H1 (cell line): ENCODE measurements at regions not wholly inside any gene's neighbourhood (a gene's known extent, or its start where the extent isn't known, plus 50 kb on each side); places are given as distances from the start of the nearest gene placed in this dataset.

Experiments used
- CTCF ChIA-PET: fragments of 300-600 bp; sonication (Branson Sonifier 250); formaldehyde crosslinking; loops from one replicate; lab custom pipeline; 2021; ENCODE audit not compliant: partially characterized antibody; lab: Charles Lee
- POLR2A ChIA-PET: fragments of 300-600 bp; sonication (Branson Sonifier 250); formaldehyde crosslinking; loops from one replicate; lab custom pipeline; 2021; ENCODE audit warnings: inconsistent platforms; ENCODE audit not compliant: partially characterized antibody; lab: Charles Lee
- DNase-seq, 2 experiments: peaks; one replicate each; pipeline versions ENCODE4 v3.0.0 to v3.0.0-alpha.2; 2010 to 2022; ENCODE audit warnings: low spot score in 2 of 2, low read depth in 1 of 2, mixed read lengths in 1 of 2
- FAIRE-seq: peaks from 2 replicates; lab custom pipeline; 2011; peaks lifted over from hg19 to GRCh38; lab: Jason Lieb, UNC
- H2AFZ ChIP-seq: 2 replicates; pipeline ENCODE4 v1.8.1; 2012; ENCODE audit warnings: low read length, inconsistent platforms
- H2AK5ac ChIP-seq: 2 replicates; pipeline ENCODE4 v1.6.1; 2013; ENCODE audit warnings: low read depth, low read length
- H2BK120ac ChIP-seq: replicated peaks from 2 replicates; pipeline ENCODE3; 2013; ENCODE audit warnings: low read depth, low read length, inconsistent platforms
- H2BK12ac ChIP-seq: 2 replicates; pipeline ENCODE4 v1.6.1; 2013; ENCODE audit warnings: low read depth, low read length
- H2BK15ac ChIP-seq: 2 replicates; pipeline ENCODE4 v1.6.1; 2013; ENCODE audit warnings: low read length
- H2BK20ac ChIP-seq: 2 replicates; pipeline ENCODE4 v1.6.1; 2013; ENCODE audit warnings: low read length
- H2BK5ac ChIP-seq: 2 replicates; pipeline ENCODE4 v1.6.1; 2013; ENCODE audit warnings: low read depth, low read length
- H3K14ac ChIP-seq: 2 replicates; pipeline ENCODE4 v1.6.1; 2013; ENCODE audit warnings: inconsistent platforms; ENCODE audit not compliant: insufficient read length
- H3K18ac ChIP-seq: 2 replicates; pipeline ENCODE4 v1.6.1; 2013; ENCODE audit warnings: low read length; ENCODE audit errors: extremely low read depth
- H3K23ac ChIP-seq: 2 replicates; pipeline ENCODE4 v1.6.1; 2013; ENCODE audit warnings: inconsistent platforms; ENCODE audit not compliant: insufficient read length
- H3K23me2 ChIP-seq: 2 replicates; pipeline ENCODE4 v1.6.1; 2013; ENCODE audit warnings: low read depth, low read length
- H3K27ac ChIP-seq: 2 replicates; pipeline ENCODE4 v1.6.1; 2011; ENCODE audit warnings: low read depth, low read length, inconsistent platforms
- H3K27me3 ChIP-seq, 4 experiments: replicated peaks in 1 of 4; 1 replicate in 1 of 4; 2 replicates in 3 of 4; pipeline versions ENCODE4 v1.6.1 to v1.8.1; 2011 to 2013; ENCODE audit warnings: low read length in 3 of 4, mild to moderate bottlenecking in 3 of 4, inconsistent platforms in 2 of 4, mixed read lengths in 2 of 4, moderate library complexity in 1 of 4; ENCODE audit not compliant: control insufficient read depth in 3 of 4, insufficient read depth in 3 of 4; ENCODE audit errors: extremely low read depth in 1 of 4
- H3K36me3 ChIP-seq, 4 experiments: 2 replicates each; pipeline versions ENCODE4 v1.6.1 to v1.8.1; 2011 to 2013; ENCODE audit warnings: mild to moderate bottlenecking in 4 of 4, low read length in 3 of 4, moderate library complexity in 2 of 4, control low read depth in 1 of 4, inconsistent platforms in 1 of 4; ENCODE audit not compliant: insufficient read depth in 4 of 4, control insufficient read depth in 2 of 4
- H3K4ac ChIP-seq: replicated peaks from 2 replicates; pipeline ENCODE3; 2013; ENCODE audit warnings: low read length, low read depth, mixed read lengths, inconsistent platforms; ENCODE audit not compliant: insufficient read length
- H3K4me1 ChIP-seq, 4 experiments: replicated peaks in 1 of 4; 1 replicate in 1 of 4; 2 replicates in 3 of 4; pipeline versions ENCODE4 v1.6.1 to v1.8.1; 2011 to 2013; ENCODE audit warnings: low read length in 3 of 4, inconsistent platforms in 2 of 4, mixed read lengths in 1 of 4; ENCODE audit not compliant: insufficient read depth in 4 of 4, control insufficient read depth in 3 of 4
- H3K4me2 ChIP-seq, 2 experiments: 2 replicates each; pipeline versions ENCODE4 v1.6.1 to v1.8.1; 2011 to 2013; ENCODE audit warnings: low read depth in 2 of 2, low read length in 2 of 2, control low read depth in 1 of 2, inconsistent platforms in 1 of 2, mild to moderate bottlenecking in 1 of 2; ENCODE audit not compliant: insufficient read depth in 1 of 2
- H3K4me3 ChIP-seq, 4 experiments: fragments of 200-600, 300-600 bp in 1 of 4; sonication (generic), shearing (Covaris generic), sonication (Bioruptor Twin) in 1 of 4; 2 replicates each; pipeline versions ENCODE4 v1.5.1 to v1.8.1; 2011 to 2016; ENCODE audit warnings: low read length in 4 of 4, low read depth in 3 of 4, control low read depth in 2 of 4, inconsistent platforms in 2 of 4, mild to moderate bottlenecking in 2 of 4, mixed read lengths in 1 of 4, moderate library complexity in 1 of 4; ENCODE audit not compliant: insufficient read depth in 2 of 4; ENCODE audit errors: extremely low read depth in 1 of 4
- H3K56ac ChIP-seq: replicated peaks from 2 replicates; pipeline ENCODE3; 2013; ENCODE audit warnings: low read depth, mild to moderate bottlenecking, mixed read lengths, low read length, inconsistent platforms; ENCODE audit not compliant: insufficient read length
- H3K79me1 ChIP-seq: 2 replicates; pipeline ENCODE4 v1.6.1; 2013; ENCODE audit warnings: low read depth, low read length, control low read depth
- H3K79me2 ChIP-seq, 2 experiments: 2 replicates each; pipeline versions ENCODE4 v1.6.1 to v1.8.1; 2012 to 2013; ENCODE audit warnings: low read length in 2 of 2, mild to moderate bottlenecking in 2 of 2, inconsistent platforms in 1 of 2; ENCODE audit not compliant: insufficient read depth in 2 of 2, control insufficient read depth in 1 of 2
- H3K9ac ChIP-seq, 4 experiments: replicated peaks in 1 of 4; 1 replicate in 1 of 4; 2 replicates in 3 of 4; pipeline versions ENCODE4 v1.6.1 to v1.8.1; 2011 to 2013; ENCODE audit warnings: low read depth in 3 of 4, low read length in 3 of 4, control low read depth in 2 of 4, mild to moderate bottlenecking in 2 of 4, moderate library complexity in 2 of 4, inconsistent platforms in 1 of 4; ENCODE audit errors: extremely low read depth in 1 of 4
- H3K9me3 ChIP-seq, 2 experiments: 2 replicates each; pipeline versions ENCODE4 v1.6.1 to v1.8.1; 2012 to 2013; ENCODE audit warnings: mild to moderate bottlenecking in 2 of 2, moderate library complexity in 2 of 2, control low read depth in 1 of 2, inconsistent platforms in 1 of 2, low read depth in 1 of 2, low read length in 1 of 2, mixed read lengths in 1 of 2; ENCODE audit not compliant: insufficient read depth in 2 of 2
- H4K20me1 ChIP-seq, 2 experiments: replicated peaks in 1 of 2; 2 replicates each; pipeline versions ENCODE3 to v1.8.1; 2011 to 2013; ENCODE audit warnings: inconsistent platforms in 2 of 2, low read length in 2 of 2, mild to moderate bottlenecking in 1 of 2; ENCODE audit not compliant: insufficient read depth in 2 of 2, control insufficient read depth in 1 of 2
- H4K5ac ChIP-seq: 2 replicates; pipeline ENCODE4 v1.6.1; 2013; ENCODE audit warnings: low read length, low read depth, mixed read lengths, inconsistent platforms; ENCODE audit not compliant: insufficient read length
- H4K8ac ChIP-seq: 2 replicates; pipeline ENCODE4 v1.8.0; 2013; ENCODE audit warnings: mild to moderate bottlenecking, moderate library complexity, low read length, inconsistent platforms; ENCODE audit not compliant: insufficient read depth; ENCODE audit errors: extremely low read depth
- H4K91ac ChIP-seq: replicated peaks from 2 replicates; pipeline ENCODE3; 2013; ENCODE audit warnings: low read length, mixed read lengths, inconsistent platforms; ENCODE audit not compliant: insufficient read length
- CTCF ChIP-seq, 3 experiments: IDR thresholded peaks; 1 replicate in 2 of 3; 2 replicates in 1 of 3; pipeline versions ENCODE4 v1.5.1 to v1.6.1; 2011; ENCODE audit warnings: low read length in 3 of 3, mild to moderate bottlenecking in 3 of 3, inconsistent platforms in 2 of 3, low read depth in 1 of 3, moderate library complexity in 1 of 3; ENCODE audit not compliant: insufficient read depth in 1 of 3; ENCODE audit errors: control extremely low read depth in 1 of 3
- FOSL1 ChIP-seq: IDR thresholded peaks from 2 replicates; pipeline ENCODE4 v1.6.1; 2011; ENCODE audit warnings: mild to moderate bottlenecking, low read depth, low read length, moderate library complexity; ENCODE audit not compliant: insufficient read depth
- MAX ChIP-seq: IDR thresholded peaks from 2 replicates; pipeline ENCODE4 v1.6.1; 2012; ENCODE audit warnings: inconsistent platforms
- NRF1 ChIP-seq: IDR thresholded peaks from 2 replicates; pipeline ENCODE4 v1.6.1; 2011; ENCODE audit warnings: mild to moderate bottlenecking, low read depth, low read length, improper control_type of control experiment
- RAD21 ChIP-seq, 2 experiments: IDR thresholded peaks in 1 of 2; conservative IDR thresholded peaks in 1 of 2; 2 replicates each; pipeline ENCODE4 v1.6.1; 2011; ENCODE audit warnings: low read depth in 2 of 2, low read length in 2 of 2, improper control_type of control experiment in 1 of 2, inconsistent platforms in 1 of 2, mild to moderate bottlenecking in 1 of 2, moderate library complexity in 1 of 2
- SRF ChIP-seq: IDR thresholded peaks from 2 replicates; pipeline ENCODE4 v1.6.1; 2011; ENCODE audit warnings: mild to moderate bottlenecking, low read depth, low read length, moderate library complexity
- WGBS, 2 experiments: shearing (Covaris generic) in 1 of 2; methylation state at CpG; one replicate each; pipeline versions ENCODE4 v1.1.6 to v1.1.7; 2013 to 2015; ENCODE audit warnings: low lambda C conversion rate in 2 of 2, mixed read lengths in 2 of 2, inconsistent platforms in 1 of 2, low coverage in 1 of 2, missing lambda C conversion rate in 1 of 2; ENCODE audit not compliant: insufficient replicate concordance in 2 of 2, insufficient coverage in 1 of 2, insufficient read length in 1 of 2; ENCODE audit errors: extremely low coverage in 1 of 2, missing lambda C conversion rate in 1 of 2; 5-methylcytosine and 5-hydroxymethylcytosine counted together

- no peaks in the 10 kb centered on the region for H3K79me2 ChIP-seq
- H3K4me1 ChIP-seq: peaks cover 0 to 1% (median 0%) of the 10 kb centered on the region in 4 experiments; a peak in 2 of 7 replicates
- no peak overlapping the region for H2BK5ac ChIP-seq
- H3K23ac ChIP-seq: no peak overlapping the region
- H3K4me2 ChIP-seq: no peak overlapping the region
- H3K9ac ChIP-seq: no peak overlapping the region
- no peak overlapping the region for H2BK20ac ChIP-seq
- H3K27me3 ChIP-seq: no peaks in the 10 kb centered on the region
- no peak overlapping the region for H3K4ac ChIP-seq
- CTCF ChIA-PET: no interaction called here
- H3K36me3 ChIP-seq: no peaks in the 10 kb centered on the region
- H2AK5ac ChIP-seq: no peak overlapping the region
- H4K5ac ChIP-seq: no peak overlapping the region
- no peak overlapping the region for H3K14ac ChIP-seq
- no peak overlapping the region for H3K4me3 ChIP-seq
- peak; percentile 17 to 33 (median 22); a peak in 3 of 4 replicates for TF ChIP-seq CTCF (IDR thresholded peaks at IDR 0.05; ENCODE audit: control extremely low read depth in 1 of 3, insufficient read depth in 1 of 3, low read depth in 1 of 3, low read length in 3 of 3)
- TF ChIP-seq NRF1: no peak
- no peak for TF ChIP-seq MAX
- no peak for TF ChIP-seq SRF
- peak; percentile 35 to 40; a peak in 3 of 4 replicates for TF ChIP-seq RAD21 (IDR thresholded peaks at IDR 0.05 in 1 of 2, conservative IDR thresholded peaks at IDR 0.05 in 1 of 2; ENCODE audit: low read depth in 2 of 2, low read length in 2 of 2)
- TF ChIP-seq FOSL1: no peak
- no peak overlapping the region for H2BK15ac ChIP-seq
- no peak for FAIRE-seq
- 87% methylated on average over 13 of the region's 13 CpGs; no CpG with 5 or more reads in 1 of the 2 experiments for WGBS, 2 experiments
- POLR2A ChIA-PET: no interaction called here
- H3K18ac ChIP-seq: no peak overlapping the region
- H3K23me2 ChIP-seq: no peaks in the 10 kb centered on the region
- DNase-seq: no peak
- H4K20me1 ChIP-seq: no peaks in the 10 kb centered on the region
- H2AFZ ChIP-seq: no peak overlapping the region
- no peak overlapping the region for H4K8ac ChIP-seq
- no peak overlapping the region for H3K27ac ChIP-seq
- H3K9me3 ChIP-seq: 0 out of 4 replicates have a peak, but pooled peaks cover 0 to 4% of the 10 kb centered on the region in 2 experiments
- no peak overlapping the region for H3K56ac ChIP-seq
- H4K91ac ChIP-seq: no peak overlapping the region
- H2BK120ac ChIP-seq: no peak overlapping the region
- no peak overlapping the region for H2BK12ac ChIP-seq
- no peaks in the 10 kb centered on the region for H3K79me1 ChIP-seq
Observed at GRCh38 chr2:239763433-239764097, 261.6 kb downstream of the NDUFA10 start.
